Esophagus squamous epithelium (tissue), 5 donors: ENCODE measurements at regions not wholly inside any gene's neighbourhood (a gene's known extent, or its start where the extent isn't known, plus 50 kb on each side); places are given as distances from the start of the nearest gene placed in this dataset.

Experiments
- DNase-seq: peaks from one replicate; lab custom pipeline; 2025; lab: John Stamatoyannopoulos, UW
- H3K27ac ChIP-seq, 4 donors: fragments of 200-600 bp; sonication (generic); one replicate each; pipeline ENCODE4 v1.5.1; 2016 to 2019; ENCODE audit warnings: mild to moderate bottlenecking in 1 of 4
- H3K27me3 ChIP-seq, 4 donors: fragments of 200-600 bp; sonication (generic); 1 replicate in 3 of 4; 2 replicates in 1 of 4; pipeline versions ENCODE4 v1.5.1 to v1.6.0; 2017 to 2021; ENCODE audit warnings: antibody characterized with exemption in 1 of 4
- H3K36me3 ChIP-seq, 3 donors: fragments of 200-600 bp; sonication (generic); one replicate each; pipeline ENCODE4 v1.5.1; 2016 to 2019
- H3K4me1 ChIP-seq, 3 donors: fragments of 200-600 bp; sonication (generic); one replicate each; pipeline ENCODE4 v1.5.1; 2017 to 2019
- H3K4me3 ChIP-seq, 4 donors: fragments of 200-600 bp; sonication (generic); 1 replicate in 3 of 4; 2 replicates in 1 of 4; pipeline ENCODE4 v1.5.1; 2016 to 2019; ENCODE audit warnings: mild to moderate bottlenecking in 2 of 4, moderate library complexity in 1 of 4
- H3K9me3 ChIP-seq, 3 donors: fragments of 200-600 bp; sonication (generic); one replicate each; pipeline ENCODE4 v1.5.1; 2016 to 2019
- CTCF ChIP-seq, 6 experiments: fragments of 450-650 bp in 4 of 6; fragments of 200-600 bp in 2 of 6; sonication (generic) in 2 of 6; IDR thresholded peaks; one replicate each; pipeline ENCODE4 v1.5.1; 2016 to 2019; ENCODE audit warnings: antibody characterized with exemption in 6 of 6, mild to moderate bottlenecking in 4 of 6, moderate library complexity in 4 of 6
- POLR2A ChIP-seq, 4 donors: fragments of 450-650 bp; IDR thresholded peaks; one replicate each; pipeline ENCODE4 v1.6.1; 2017; ENCODE audit warnings: antibody characterized with exemption in 4 of 4, mild to moderate bottlenecking in 4 of 4, moderate library complexity in 3 of 4
- WGBS, 2 donors: methylation state at CpG; one replicate each; pipeline ENCODE4 v1.1.5; 2018; 5-methylcytosine and 5-hydroxymethylcytosine counted together
- intact Hi-C: fragments of 100-400 bp; cut with DNase I; formaldehyde crosslinking; loops from one replicate; pipeline ENCODE4 v1.15.0; 2022
- donor health status: DM: yes; HTN: yes; CAD: no.

- no peak for DNase-seq
- peaks cover 0 to 43% (median 0%) of the 10 kb centered on the region in 4 donors for H3K27me3 ChIP-seq
- H3K4me1 ChIP-seq: peaks cover 0 to 8% (median 0%) of the 10 kb centered on the region in 3 donors
- H3K4me3 ChIP-seq: no peak overlapping the region
- H3K27ac ChIP-seq: no peak overlapping the region
- no peaks in the 10 kb centered on the region for H3K9me3 ChIP-seq
- H3K36me3 ChIP-seq: no peaks in the 10 kb centered on the region
- WGBS, 2 donors: 65 to 66% methylated on average over 7 of the region's 7 CpGs
- no peak for TF ChIP-seq POLR2A (IDR thresholded peaks at IDR 0.05)
- no peak for TF ChIP-seq CTCF (IDR thresholded peaks at IDR 0.05)
- intact Hi-C loops: loop anchor here (5.0 kb wide), 1 partner anchor 557 kb away; no protein-coding TSS in a partner anchor
These were observed 53.2 kb upstream of the ARL4C start for GRCh38 chr2:234550056-234550455.

GRCh38 chr2:234548695-234549420 is 52.0 kb upstream of the ARL4C start:
- WGBS, 2 donors: 50 to 61% methylated on average over 14 to 15 of the region's 15 CpGs
- intact Hi-C loops: loop anchor here (10.0 kb wide), 1 partner anchor 574 kb away; no protein-coding TSS in a partner anchor
- DNase-seq: no peak

GRCh38 chr2:234546770-234547169 is 49.9 kb upstream of the ARL4C start:
- Histone ChIP-seq H3K9me3 (no peaks in the 10 kb centered on the region), H3K4me3 (no peak overlapping the region), H3K27me3 (peaks cover 0 to 47% (median 0%) of the 10 kb centered on the region in 4 donors), H3K36me3 (no peaks in the 10 kb centered on the region), H3K4me1 (peaks cover 0 to 13% (median 0%) of the 10 kb centered on the region in 3 donors), H3K27ac (no peak overlapping the region)
- WGBS, 2 donors: 81 to 86% methylated on average over 3 of the region's 3 CpGs
- DNase-seq: no peak
- intact Hi-C loops: loop anchor here (10.0 kb wide), 1 partner anchor 572 kb away; no protein-coding TSS in a partner anchor
- TF ChIP-seq CTCF (IDR thresholded peaks at IDR 0.05): no peak
- TF ChIP-seq POLR2A (IDR thresholded peaks at IDR 0.05): no peak

More at GRCh38 chr2:234548695-234549420, 52.0 kb upstream of the ARL4C start:
- peaks cover 0 to 47% (median 0%) of the 10 kb centered on the region in 4 donors for H3K27me3 ChIP-seq
- TF ChIP-seq POLR2A (IDR thresholded peaks at IDR 0.05): no peak
- TF ChIP-seq CTCF (IDR thresholded peaks at IDR 0.05): no peak
- H3K4me3 ChIP-seq: no peak overlapping the region
- peaks cover 0 to 13% (median 0%) of the 10 kb centered on the region in 3 donors for H3K4me1 ChIP-seq
- H3K36me3 ChIP-seq: no peaks in the 10 kb centered on the region
- H3K9me3 ChIP-seq: no peaks in the 10 kb centered on the region
- no peak overlapping the region for H3K27ac ChIP-seq
